ENCODE measurements at regions not wholly inside any gene's neighbourhood (a gene's known extent, or its start where the extent isn't known, plus 50 kb on each side); places are given as distances from the start of the nearest gene placed in this dataset.

GRCh38 chr4:59571805-59572430 lies 1628.2 kb upstream of the ADGRL3 start:
- Histone ChIP-seq H3K79me2 (ENCODE audit: insufficient read depth, low read length) (no peaks in the 10 kb centered on the region), H4K20me1 (ENCODE audit: insufficient read depth, low read length) (no peaks in the 10 kb centered on the region), H3K4me2 (ENCODE audit: low read depth, low read length) (no peak overlapping the region), H3K4me3 (replicated peaks in 1 of 3; ENCODE audit: insufficient read depth in 1 of 3, low read depth in 2 of 3, low read length in 3 of 3) (no peak overlapping the region), H3K27ac (ENCODE audit: extremely low read length, insufficient read depth, low read length) (no peak overlapping the region), H3K9me3 (ENCODE audit: low read length) (no peaks in the 10 kb centered on the region), H3K27me3 (ENCODE audit: control insufficient read depth in 1 of 2, insufficient read depth in 2 of 2, low read length in 2 of 2) (no peaks in the 10 kb centered on the region), H3K9ac (ENCODE audit: insufficient read depth, low read depth, low read length) (no peak overlapping the region), H3K36me3 (replicated peaks in 1 of 2; ENCODE audit: control insufficient read depth in 1 of 2, insufficient read depth in 2 of 2, low read length in 2 of 2) (no peaks in the 10 kb centered on the region), H2AFZ (ENCODE audit: low read length) (no peak overlapping the region), H3K4me1 (ENCODE audit: insufficient read depth, low read length) (no peaks in the 10 kb centered on the region)
- no peak for ATAC-seq
- BruUV-seq (replicated peaks), result no TSS peak
- ChIA-PET POLR2A (no interaction called here), CTCF (ENCODE audit: low intra/inter-chr PET ratio, low total read pairs) (no interaction called here)
- intact Hi-C loops (cut with micrococcal nuclease; ENCODE audit: unreplicated experiment), result no loop called here
- in situ Hi-C loops (cut with HindIII; ENCODE audit: extremely low pct_ligation_motif_present, low pct_unique_long_range_greater_than_20kb), result no loop called here
- TF ChIP-seq SYNCRIP (IDR thresholded peaks at IDR 0.05; ENCODE audit: insufficient read depth, low read depth, low read length), result no peak
- no peak for TF ChIP-seq ZNF605 (CRISPR knock-in tag; IDR thresholded peaks at IDR 0.05)
- no peak for TF ChIP-seq NPAS2 (CRISPR knock-in tag; IDR thresholded peaks at IDR 0.05; ENCODE audit: borderline replicate concordance)
- no peak for TF ChIP-seq ETV6 (CRISPR knock-in tag; conservative IDR thresholded peaks at IDR 0.05)
- no peak for TF ChIP-seq AKNA (CRISPR knock-in tag; IDR thresholded peaks at IDR 0.05; ENCODE audit: borderline replicate concordance)
- TF ChIP-seq ZNF33A (CRISPR knock-in tag; IDR thresholded peaks at IDR 0.05; ENCODE audit: borderline replicate concordance), result no peak
- no peak for TF ChIP-seq AGO1 (IDR thresholded peaks at IDR 0.05; ENCODE audit: low read depth, low read length, poor library complexity, severe bottlenecking)
- TF ChIP-seq TOE1 (CRISPR knock-in tag; IDR thresholded peaks at IDR 0.05), result no peak
- TF ChIP-seq TP53 (CRISPR knock-in tag; conservative IDR thresholded peaks at IDR 0.05), result no peak
- no peak for TF ChIP-seq ZNF17 (CRISPR knock-in tag; IDR thresholded peaks at IDR 0.05)
- TF ChIP-seq ZNF703 (CRISPR knock-in tag; IDR thresholded peaks at IDR 0.05; ENCODE audit: borderline replicate concordance), result no peak
- TF ChIP-seq TIGD3 (CRISPR knock-in tag; IDR thresholded peaks at IDR 0.05; ENCODE audit: borderline replicate concordance), result no peak
- TF ChIP-seq MAX (IDR thresholded peaks at IDR 0.05), result no peak
- DNase-seq (ENCODE audit: low spot score), result no peak
- FAIRE-seq, result no peak
- WGBS (ENCODE audit: low lambda C conversion rate), result 33% methylated on average over 9 of the region's 9 CpGs
